HG02588 (cell line): ENCODE measurements at regions not wholly inside any gene's neighbourhood (a gene's known extent, or its start where the extent isn't known, plus 50 kb on each side); places are given as distances from the start of the nearest gene placed in this dataset.

Experiments used
- ATAC-seq: cut with Tn5 transposase; IDR thresholded peaks from one replicate; pipeline ENCODE4 v1.9.1; 2021; ENCODE audit warnings: mild to moderate bottlenecking, moderate library complexity; ENCODE audit not compliant: unreplicated experiment

DNA sequence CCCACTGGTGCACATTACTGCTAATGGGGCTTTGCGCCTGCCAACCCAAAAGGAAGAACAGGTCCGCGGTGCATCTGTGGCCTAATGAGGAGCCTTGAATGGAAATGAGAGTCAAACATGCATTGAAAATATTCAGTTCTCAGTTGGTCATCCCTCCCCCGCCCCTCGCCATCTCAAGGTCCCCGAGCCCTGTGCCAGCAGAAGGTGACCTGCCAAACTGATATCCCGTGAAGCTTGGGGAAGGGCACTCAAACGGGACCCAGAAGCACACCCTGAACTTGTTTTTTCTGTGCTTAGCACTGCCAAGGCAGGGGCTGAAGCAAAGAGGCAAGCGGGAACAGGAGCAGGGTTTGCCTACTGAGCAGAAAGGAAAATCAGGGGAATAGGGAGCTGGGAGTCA is 67.9 kb upstream of the ZNF648 start:
- no peak for ATAC-seq

DNA sequence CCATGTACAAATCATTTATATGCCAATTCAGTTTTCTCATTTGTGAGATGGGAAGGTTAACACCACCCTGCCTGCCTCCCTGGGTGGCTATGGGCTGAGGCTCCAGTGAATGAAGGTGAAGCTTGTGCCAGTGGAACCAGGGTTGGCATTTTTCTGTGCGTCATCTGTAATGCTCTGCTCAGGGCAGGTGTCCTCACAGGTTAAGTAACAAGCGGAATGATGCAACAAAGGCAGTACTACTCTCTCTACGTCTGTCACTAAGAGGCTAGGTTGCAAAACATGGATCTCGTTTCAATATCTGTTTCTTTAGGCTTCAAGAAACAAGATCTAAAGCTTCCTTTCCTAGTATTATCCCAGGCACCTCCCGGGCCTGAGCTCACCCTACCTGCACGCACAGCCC is 67.0 kb upstream of the ZNF648 start:
- ATAC-seq: no peak

DNA sequence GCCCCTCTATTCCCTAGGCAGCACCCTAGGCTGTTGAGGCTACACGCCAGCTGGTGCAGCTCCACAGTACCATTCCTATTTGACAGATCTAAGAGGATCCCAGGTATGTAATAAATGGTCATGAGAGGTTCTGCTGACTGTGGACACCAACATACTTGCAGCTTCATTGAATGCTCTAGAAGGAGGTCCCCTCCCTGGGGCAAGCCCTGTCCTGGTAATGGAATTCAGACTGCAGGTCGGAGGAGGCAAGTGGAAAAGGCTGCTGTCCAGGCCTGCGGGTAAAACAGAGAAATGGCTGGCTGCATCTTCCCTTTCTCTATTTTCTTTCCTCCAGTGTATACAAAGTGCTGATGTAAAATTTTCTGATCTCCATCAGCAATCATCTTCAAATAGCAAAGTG is 66.1 kb upstream of the ZNF648 start:
- no peak for ATAC-seq

DNA sequence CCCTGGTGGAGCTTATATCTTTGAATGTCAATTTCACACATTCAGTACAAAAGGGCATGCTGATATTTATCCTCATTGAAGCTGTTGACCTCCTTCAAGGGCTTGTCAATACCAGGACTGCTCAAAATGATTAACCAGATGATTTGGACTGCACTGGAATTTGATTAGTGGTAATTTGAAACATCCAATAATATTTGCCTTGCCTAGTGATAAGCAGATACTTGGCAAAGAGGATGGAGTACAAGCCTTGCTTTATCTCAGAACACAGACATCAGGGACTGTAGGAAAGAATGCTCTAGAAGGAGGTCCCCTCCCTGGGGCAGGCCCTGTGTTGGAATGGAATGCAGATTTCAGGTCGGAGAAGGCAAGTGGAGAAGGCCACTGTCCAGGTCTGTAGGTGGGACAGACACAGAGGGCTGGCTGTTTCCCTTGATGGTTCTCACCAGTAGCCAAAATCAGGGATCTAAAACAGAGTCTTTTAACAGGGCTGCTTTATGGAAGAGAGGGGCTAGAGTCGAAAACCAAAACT is 64.8 kb upstream of the ZNF648 start:
- no peak for ATAC-seq

DNA sequence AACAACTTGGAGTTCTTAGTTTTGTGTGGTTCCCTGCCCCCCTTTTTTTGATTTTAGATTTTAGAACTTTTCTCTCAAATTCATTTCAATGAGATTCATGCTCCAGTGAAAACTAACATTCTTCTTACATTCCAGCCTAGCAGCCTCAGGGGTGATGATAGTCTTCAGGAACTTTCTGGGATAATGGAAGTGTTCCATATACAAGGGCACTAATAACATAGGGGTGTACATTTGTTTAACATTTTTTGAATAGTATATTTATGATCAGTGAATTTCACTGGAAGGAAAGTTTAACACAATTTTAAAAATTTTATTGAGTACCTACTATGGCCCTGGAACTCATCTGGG is 61.4 kb upstream of the ZNF648 start:
- no peak for ATAC-seq

DNA sequence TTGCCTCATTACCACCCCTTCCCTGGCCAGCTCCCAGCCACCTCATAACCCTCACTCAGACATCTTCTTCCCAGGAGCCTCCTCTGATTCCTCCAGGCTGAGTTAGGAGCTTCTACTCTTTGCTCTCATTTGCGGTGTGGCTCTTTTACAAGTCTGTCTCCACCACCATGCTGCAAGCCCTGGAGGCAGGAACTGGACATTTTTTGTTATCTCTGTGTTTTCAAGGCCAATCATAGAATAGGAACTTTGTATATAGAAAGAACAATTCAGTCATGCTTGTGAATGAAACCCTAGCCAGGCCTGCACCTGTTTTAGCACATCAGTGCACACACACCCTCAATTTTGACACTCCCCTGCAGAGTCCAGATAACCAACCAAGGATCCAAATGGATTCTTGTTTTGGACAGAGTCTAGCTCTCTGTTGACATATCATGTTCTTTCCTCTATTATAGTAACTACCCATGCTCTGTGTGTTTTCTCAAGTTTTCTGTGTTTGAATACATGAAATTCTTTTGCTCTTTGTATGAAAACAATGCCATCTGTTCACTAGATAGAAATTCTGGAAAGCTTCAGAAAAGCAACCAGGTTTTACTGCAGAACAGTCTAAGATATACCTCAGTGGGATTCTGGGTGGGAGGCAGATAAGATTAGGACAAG is 60.9 kb upstream of the ZNF648 start:
- ATAC-seq: no peak

DNA sequence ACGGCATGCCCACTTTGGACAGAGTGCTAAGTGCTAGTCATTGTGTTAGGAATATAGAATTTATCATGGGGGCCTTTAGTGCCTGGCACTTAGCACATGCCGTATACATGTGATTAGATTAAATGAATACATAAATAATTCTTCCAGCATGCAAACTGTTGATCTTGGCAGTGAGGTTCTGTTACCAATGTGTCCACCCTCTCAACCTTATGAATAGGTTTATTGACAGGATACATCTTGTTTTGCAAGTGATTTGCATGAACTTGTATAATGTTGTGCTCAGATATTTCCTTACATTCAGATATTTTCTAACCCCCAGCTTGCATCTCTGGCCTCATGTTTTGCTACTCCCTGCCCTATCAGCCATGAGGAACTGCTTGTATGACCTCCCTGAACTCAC is 60.3 kb upstream of the ZNF648 start:
- no peak for ATAC-seq

DNA sequence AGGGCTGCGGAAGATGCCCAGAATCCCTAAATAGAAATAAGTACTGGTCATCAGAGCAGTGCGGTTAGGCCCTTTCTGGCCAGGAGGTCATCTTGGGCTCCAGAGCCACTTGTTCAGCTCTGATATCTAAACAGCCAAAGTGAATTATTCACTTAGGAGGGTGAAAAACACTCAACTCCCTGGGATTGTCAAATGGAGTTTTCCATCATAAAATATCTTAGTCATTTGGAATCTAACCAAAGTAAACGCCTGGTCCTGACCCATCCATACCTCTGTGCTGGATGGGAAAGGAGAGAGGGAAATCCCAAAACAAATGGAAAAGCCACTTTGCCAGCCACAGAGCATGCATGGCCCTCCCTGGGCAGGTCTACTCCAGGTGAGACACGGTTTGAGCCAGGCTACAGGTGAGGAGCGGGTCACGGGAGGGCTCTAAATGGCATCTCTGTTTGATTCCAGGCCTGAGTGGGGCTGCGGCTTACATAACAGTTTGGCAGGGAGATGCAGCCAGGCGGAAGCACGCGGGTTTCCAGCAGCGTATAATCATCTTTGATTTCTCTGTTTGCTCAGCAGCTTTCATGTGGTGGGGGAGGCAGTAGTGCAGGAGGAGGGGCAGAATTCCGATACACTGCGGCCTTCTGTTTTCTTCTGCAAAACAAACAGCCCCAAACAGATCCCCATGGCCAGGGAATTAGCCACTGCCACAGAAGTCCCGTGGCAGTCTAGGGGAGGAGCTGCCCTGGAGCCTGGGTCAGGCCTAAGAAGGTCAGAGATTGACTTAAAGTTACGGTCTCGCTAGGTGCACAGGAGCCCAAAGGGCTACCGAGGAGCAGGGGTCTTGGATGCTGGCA is 59.1 kb upstream of the ZNF648 start:
- no peak for ATAC-seq

DNA sequence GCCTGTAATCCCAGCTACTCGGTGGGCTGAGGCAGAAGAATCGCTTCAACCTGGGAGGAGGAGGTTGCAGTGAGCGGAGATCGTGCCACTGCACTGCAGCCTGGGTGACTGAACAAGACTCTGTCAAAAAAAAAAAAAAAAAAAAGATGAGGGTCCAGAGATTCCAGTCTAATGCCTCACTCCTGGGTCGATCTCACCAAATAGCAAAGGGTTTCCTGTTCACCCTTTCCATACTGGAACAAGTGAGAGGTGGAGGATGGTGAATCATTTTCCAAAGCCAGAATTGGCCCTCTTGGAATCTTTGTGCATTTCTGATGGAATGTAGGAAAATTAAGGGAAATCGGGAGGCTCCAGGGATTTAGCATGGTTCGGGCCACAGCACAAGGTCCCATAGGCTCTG is 58.1 kb upstream of the ZNF648 start:
- no peak for ATAC-seq

DNA sequence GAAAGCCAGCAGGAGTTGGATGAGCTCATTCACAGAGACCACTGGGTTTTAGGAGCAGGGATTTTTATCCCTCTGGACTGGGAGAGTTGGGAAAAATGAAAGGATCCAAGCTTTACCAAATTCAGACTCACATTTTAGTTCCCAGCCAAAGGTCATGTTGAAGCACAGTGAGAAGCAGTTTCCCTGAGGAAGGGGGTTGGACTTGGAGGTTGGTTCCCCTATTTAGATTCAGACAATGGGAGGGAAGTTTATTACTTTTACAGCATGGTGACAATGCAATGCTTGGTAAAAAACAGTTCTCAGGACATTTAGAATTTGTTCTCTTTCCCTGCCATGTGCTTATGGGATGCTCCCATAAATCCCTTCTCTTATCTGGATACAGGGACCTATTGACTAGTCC is 57.3 kb upstream of the ZNF648 start:
- no peak for ATAC-seq

DNA sequence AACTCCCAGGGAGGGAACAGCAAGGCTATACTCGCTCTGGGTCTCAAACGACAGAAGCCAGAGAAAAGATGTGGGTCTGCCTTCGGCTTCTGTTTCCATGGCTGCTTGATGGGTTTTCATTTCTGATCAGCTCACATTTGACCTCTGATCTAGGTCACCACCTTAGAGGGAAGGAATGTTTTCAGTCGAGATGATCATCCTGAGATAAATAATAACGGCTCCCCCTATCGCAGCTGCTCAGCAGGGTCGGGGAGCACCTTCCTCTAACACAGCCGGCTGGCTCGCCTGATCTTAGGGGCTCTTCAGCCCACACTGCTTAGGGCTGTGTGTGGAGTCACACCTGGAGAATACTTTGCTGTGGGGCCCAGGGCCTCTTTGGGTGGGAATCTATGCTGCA is 53.1 kb upstream of the ZNF648 start:
- ATAC-seq: no peak

DNA sequence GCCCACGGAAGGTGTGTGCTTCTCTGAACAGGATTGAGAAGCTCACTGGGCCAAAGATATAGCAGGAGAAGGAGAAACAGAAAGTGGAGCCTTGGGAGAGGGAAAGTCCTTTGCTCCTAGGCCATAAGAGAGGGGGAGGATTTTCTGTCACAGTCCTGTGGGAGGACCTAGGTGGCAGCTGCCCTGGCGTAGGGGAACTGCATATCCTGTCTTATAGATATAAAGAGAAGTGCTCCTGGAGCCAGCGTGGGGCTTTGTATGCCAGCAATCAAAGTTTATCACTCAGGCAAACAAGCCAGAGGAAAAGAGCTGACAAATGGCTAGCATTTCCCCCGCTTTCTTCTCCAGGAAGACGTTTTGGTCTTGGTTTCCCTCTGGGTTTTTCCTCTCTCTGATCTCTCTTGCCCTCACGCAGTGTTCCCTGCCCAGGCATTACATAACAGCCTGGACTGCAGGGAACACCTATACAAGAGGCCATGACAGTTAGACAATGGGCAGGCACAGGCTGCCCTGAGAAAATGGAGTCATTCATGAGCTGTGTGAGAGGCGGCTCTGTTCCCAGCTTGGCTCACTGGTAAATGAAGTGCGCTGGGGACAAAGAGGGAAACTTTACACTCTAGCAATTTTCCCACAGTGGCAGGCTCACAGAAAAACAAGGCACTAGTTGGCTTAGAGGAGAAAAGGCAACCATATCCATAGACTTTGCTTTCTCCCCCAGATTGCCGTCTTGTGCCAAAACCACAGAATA is 52.5 kb upstream of the ZNF648 start:
- ATAC-seq: no peak

DNA sequence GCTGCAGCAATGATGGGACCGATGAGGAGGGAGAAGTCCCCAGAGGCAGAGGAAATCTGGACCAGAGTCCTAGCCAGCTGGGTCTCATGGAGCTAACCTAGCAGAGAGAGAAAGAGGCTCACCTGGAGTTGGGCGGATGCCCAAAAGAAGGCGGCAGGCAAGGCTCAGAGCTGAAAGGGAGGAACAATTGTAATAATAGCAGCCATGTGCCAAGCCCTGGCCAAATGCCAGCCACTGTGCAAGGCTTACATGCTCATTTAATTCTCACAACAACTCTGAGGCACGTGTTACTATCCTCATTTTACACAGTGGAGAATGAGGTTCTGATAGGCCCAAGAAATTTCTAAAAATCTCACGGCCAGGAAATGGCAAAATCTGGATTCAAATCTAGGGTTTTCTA is 50.0 kb upstream of the ZNF648 start:
- ATAC-seq: no peak
